Transverse colon (tissue), 4 donors: ENCODE measurements at regions not wholly inside any gene's neighbourhood (a gene's known extent, or its start where the extent isn't known, plus 50 kb on each side); places are given as distances from the start of the nearest gene placed in this dataset.

Source experiments
- EP300 ChIP-seq: sonication (generic); formaldehyde crosslinking; IDR thresholded peaks from one replicate; pipeline ENCODE4 v1.6.1; 2017; ENCODE audit warnings: antibody characterized with exemption, low read depth
- POLR2A ChIP-seq: fragments of 450-650 bp; IDR thresholded peaks from one replicate; pipeline ENCODE4 v1.6.1; 2016; ENCODE audit warnings: antibody characterized with exemption, mild to moderate bottlenecking, moderate library complexity
- POLR2AphosphoS5 ChIP-seq, 3 donors: sonication (generic); formaldehyde crosslinking; IDR thresholded peaks; one replicate each; pipeline ENCODE4 v1.6.1; 2016; ENCODE audit warnings: antibody characterized with exemption in 3 of 3
- TF ChIP-seq, protein P1 (sequence below), 5 experiments: fragments of 200-600 bp in 3 of 5; fragments of 450-650 bp in 2 of 5; sonication (generic) in 3 of 5; IDR thresholded peaks; 1 replicate in 2 of 5; 2 replicates in 3 of 5; pipeline ENCODE4 v1.5.1; 2016 to 2017; ENCODE audit warnings: antibody characterized with exemption in 5 of 5, inconsistent platforms in 3 of 5, mild to moderate bottlenecking in 2 of 5, moderate library complexity in 1 of 5

DNA sequence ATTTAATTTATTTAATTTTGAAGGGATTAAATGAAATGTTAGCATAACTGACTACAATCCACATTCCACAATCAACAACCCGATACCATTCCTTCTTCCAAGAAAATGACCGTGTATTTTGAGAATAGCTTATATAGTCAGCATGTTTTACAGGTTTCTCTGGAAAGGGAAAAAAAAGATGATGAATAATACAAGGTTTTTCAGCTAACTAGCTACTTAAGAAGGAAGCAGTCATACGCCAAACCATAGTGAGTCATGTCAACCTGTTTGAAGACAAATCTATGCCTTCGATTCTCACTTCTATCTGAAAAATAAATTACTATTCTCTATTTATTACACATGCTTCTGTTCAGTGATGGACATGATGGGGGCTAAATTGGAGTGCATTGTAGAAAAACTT is 258.6 kb downstream of the EFNB2 start:
- TF ChIP-seq, protein P1, sequence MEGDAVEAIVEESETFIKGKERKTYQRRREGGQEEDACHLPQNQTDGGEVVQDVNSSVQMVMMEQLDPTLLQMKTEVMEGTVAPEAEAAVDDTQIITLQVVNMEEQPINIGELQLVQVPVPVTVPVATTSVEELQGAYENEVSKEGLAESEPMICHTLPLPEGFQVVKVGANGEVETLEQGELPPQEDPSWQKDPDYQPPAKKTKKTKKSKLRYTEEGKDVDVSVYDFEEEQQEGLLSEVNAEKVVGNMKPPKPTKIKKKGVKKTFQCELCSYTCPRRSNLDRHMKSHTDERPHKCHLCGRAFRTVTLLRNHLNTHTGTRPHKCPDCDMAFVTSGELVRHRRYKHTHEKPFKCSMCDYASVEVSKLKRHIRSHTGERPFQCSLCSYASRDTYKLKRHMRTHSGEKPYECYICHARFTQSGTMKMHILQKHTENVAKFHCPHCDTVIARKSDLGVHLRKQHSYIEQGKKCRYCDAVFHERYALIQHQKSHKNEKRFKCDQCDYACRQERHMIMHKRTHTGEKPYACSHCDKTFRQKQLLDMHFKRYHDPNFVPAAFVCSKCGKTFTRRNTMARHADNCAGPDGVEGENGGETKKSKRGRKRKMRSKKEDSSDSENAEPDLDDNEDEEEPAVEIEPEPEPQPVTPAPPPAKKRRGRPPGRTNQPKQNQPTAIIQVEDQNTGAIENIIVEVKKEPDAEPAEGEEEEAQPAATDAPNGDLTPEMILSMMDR (IDR thresholded peaks at IDR 0.05), result no peak
- TF ChIP-seq POLR2AphosphoS5 (IDR thresholded peaks at IDR 0.05) (no peak), POLR2A (no peak), EP300 (no peak)
